ENCODE measurements at regions not wholly inside any gene's neighbourhood (a gene's known extent, or its start where the extent isn't known, plus 50 kb on each side); places are given as distances from the start of the nearest gene placed in this dataset.

GRCh38 chr1:189669846-189670245 is 807.8 kb downstream of the BRINP3 start:
- TF ChIP-seq CTCF (IDR thresholded peaks at IDR 0.05) (no peak), POLR2A (IDR thresholded peaks at IDR 0.05) (no peak)
- intact Hi-C loops (cut with DNase I; ENCODE audit: low total_unique reads) = loop anchor here (5.0 kb wide), 1 partner anchor 1542 kb away; no protein-coding TSS in a partner anchor
- no peak for DNase-seq (ENCODE audit: low spot score in 2 of 2)
- no peak overlapping the region for H3K4me3 ChIP-seq (ENCODE audit: low read depth, poor library complexity, severe bottlenecking)
- WGBS, 2 donors = 83 to 87% methylated on average over 2 of the region's 2 CpGs

DNA sequence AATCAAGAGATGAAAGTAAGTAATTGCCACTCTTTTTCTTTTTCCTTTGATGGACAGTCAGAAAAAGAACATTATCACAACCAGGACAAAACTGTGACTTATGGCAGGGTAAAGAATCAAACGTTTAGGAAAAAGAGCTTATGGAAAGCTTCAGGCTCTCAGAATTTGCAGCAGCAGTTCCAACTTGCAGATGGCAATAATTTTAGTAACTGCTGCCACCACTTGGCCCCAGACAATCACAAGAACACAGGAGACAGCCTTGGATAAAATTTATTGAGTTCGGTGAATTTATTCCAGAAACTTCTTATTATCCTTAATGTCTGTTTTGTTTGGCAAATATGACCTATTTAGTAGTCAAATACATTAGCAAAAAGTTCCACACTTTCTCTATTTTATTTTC is 804.4 kb downstream of the BRINP3 start:
- no peak for DNase-seq (ENCODE audit: low spot score in 2 of 2)
- WGBS, 2 donors = 27 to 37% methylated on average over 2 of the region's 2 CpGs
- no peak overlapping the region for H3K4me3 ChIP-seq (ENCODE audit: low read depth, poor library complexity, severe bottlenecking)
- no peak for TF ChIP-seq CTCF (IDR thresholded peaks at IDR 0.05)
- TF ChIP-seq POLR2A (IDR thresholded peaks at IDR 0.05) = no peak
- intact Hi-C loops (cut with DNase I; ENCODE audit: low total_unique reads) = no loop called here

- H3K4me3 ChIP-seq (ENCODE audit: low read depth, poor library complexity, severe bottlenecking) = no peak overlapping the region
- intact Hi-C loops (cut with DNase I; ENCODE audit: low total_unique reads) = no loop called here
- 65 to 70% methylated on average over 6 of the region's 6 CpGs for WGBS, 2 donors
- TF ChIP-seq CTCF (IDR thresholded peaks at IDR 0.05) (no peak), POLR2A (IDR thresholded peaks at IDR 0.05) (no peak)
- no peak for DNase-seq (ENCODE audit: low spot score in 2 of 2)
Observed at GRCh38 chr1:189675712-189676244, 801.9 kb downstream of the BRINP3 start.

GRCh38 chr1:189678779-189679178 is 798.9 kb downstream of the BRINP3 start:
- intact Hi-C loops (cut with DNase I; ENCODE audit: low total_unique reads) = no loop called here
- TF ChIP-seq CTCF (IDR thresholded peaks at IDR 0.05) (no peak), POLR2A (IDR thresholded peaks at IDR 0.05) (no peak)
- H3K4me3 ChIP-seq (ENCODE audit: low read depth, poor library complexity, severe bottlenecking) = no peak overlapping the region
- no peak for DNase-seq (ENCODE audit: low spot score in 2 of 2)
- 89 to 92% methylated on average over 3 of the region's 3 CpGs for WGBS, 2 donors

GRCh38 chr1:189681252-189681919 is 796.3 kb downstream of the BRINP3 start:
- intact Hi-C loops (cut with DNase I; ENCODE audit: low total_unique reads) = no loop called here
- 66 to 67% methylated on average over 3 of the region's 3 CpGs for WGBS, 2 donors
- no peak for DNase-seq (ENCODE audit: low spot score in 2 of 2)
- TF ChIP-seq POLR2A (IDR thresholded peaks at IDR 0.05) (no peak), CTCF (IDR thresholded peaks at IDR 0.05) (no peak)
- H3K4me3 ChIP-seq (ENCODE audit: low read depth, poor library complexity, severe bottlenecking) = no peak overlapping the region

GRCh38 chr1:189682591-189682990 is 795.1 kb downstream of the BRINP3 start:
- intact Hi-C loops (cut with DNase I; ENCODE audit: low total_unique reads) = no loop called here
- no peak overlapping the region for H3K4me3 ChIP-seq (ENCODE audit: low read depth, poor library complexity, severe bottlenecking)
- WGBS, 2 donors = 62 to 72% methylated on average over 3 of the region's 3 CpGs
- TF ChIP-seq CTCF (IDR thresholded peaks at IDR 0.05) = no peak
- TF ChIP-seq POLR2A (IDR thresholded peaks at IDR 0.05) = no peak
- DNase-seq (ENCODE audit: low spot score in 2 of 2) = no peak
